ENCODE measurements at regions not wholly inside any gene's neighbourhood (a gene's known extent, or its start where the extent isn't known, plus 50 kb on each side); places are given as distances from the start of the nearest gene placed in this dataset.

DNA sequence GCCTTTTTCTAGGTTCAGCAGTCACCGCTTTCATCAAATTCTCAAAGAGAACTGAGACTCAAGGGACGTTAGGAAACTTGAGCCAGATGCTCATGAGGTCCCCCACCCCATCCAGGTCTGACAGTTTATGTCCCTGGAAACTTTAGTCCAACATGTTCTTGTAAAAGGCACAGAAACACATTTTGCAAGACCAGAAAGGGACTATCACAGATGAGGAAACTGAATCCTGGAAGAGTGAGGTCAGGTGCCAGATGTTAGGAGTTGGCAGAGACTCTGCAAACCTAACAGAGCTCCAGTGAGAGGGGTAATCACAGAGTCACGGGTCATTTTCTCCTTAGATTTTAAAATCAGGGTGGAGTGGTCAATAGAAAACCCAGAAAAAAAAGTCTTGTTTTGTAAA, 76.6 kb downstream of the RDH14 start:
- Histone ChIP-seq H3K27ac (no peak overlapping the region), H3K4me3 (no peak overlapping the region), H3K9me3 (no peaks in the 10 kb centered on the region), H3K4me1 (no peaks in the 10 kb centered on the region), H3K4me2 (no peak overlapping the region)
- FAIRE-seq (no peak), ATAC-seq (no peak), DNase-seq (ENCODE audit: low read depth in 1 of 2, low spot score in 1 of 2) (no peak)
- WGBS (ENCODE audit: missing lambda C conversion rate) = 38% methylated on average over 3 of the region's 3 CpGs
- TF ChIP-seq, protein P1, sequence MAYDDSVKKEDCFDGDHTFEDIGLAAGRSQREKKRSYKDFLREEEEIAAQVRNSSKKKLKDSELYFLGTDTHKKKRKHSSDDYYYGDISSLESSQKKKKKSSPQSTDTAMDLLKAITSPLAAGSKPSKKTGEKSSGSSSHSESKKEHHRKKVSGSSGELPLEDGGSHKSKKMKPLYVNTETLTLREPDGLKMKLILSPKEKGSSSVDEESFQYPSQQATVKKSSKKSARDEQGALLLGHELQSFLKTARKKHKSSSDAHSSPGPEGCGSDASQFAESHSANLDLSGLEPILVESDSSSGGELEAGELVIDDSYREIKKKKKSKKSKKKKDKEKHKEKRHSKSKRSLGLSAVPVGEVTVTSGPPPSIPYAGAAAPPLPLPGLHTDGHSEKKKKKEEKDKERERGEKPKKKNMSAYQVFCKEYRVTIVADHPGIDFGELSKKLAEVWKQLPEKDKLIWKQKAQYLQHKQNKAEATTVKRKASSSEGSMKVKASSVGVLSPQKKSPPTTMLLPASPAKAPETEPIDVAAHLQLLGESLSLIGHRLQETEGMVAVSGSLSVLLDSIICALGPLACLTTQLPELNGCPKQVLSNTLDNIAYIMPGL (CRISPR knock-in tag; IDR thresholded peaks at IDR 0.05; ENCODE audit: borderline replicate concordance) = no peak
- TF ChIP-seq RAD21 (conservative IDR thresholded peaks at IDR 0.05 in 1 of 2, IDR thresholded peaks at IDR 0.05 in 1 of 2) = no peak
- no peak for TF ChIP-seq NR3C1 (IDR thresholded peaks at IDR 0.05)
- TF ChIP-seq HEYL (CRISPR knock-in tag; IDR thresholded peaks at IDR 0.05) = no peak
- TF ChIP-seq ZSCAN20 (CRISPR knock-in tag; IDR thresholded peaks at IDR 0.05) = no peak
- TF ChIP-seq, protein P2, sequence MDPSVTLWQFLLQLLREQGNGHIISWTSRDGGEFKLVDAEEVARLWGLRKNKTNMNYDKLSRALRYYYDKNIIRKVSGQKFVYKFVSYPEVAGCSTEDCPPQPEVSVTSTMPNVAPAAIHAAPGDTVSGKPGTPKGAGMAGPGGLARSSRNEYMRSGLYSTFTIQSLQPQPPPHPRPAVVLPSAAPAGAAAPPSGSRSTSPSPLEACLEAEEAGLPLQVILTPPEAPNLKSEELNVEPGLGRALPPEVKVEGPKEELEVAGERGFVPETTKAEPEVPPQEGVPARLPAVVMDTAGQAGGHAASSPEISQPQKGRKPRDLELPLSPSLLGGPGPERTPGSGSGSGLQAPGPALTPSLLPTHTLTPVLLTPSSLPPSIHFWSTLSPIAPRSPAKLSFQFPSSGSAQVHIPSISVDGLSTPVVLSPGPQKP (IDR thresholded peaks at IDR 0.05; ENCODE audit: low read depth, low read length) = no peak
- no peak for TF ChIP-seq EP300 (IDR thresholded peaks at IDR 0.05)
- TF ChIP-seq NPAS2 (CRISPR knock-in tag; IDR thresholded peaks at IDR 0.05; ENCODE audit: borderline replicate concordance) = no peak
- no peak for TF ChIP-seq ZFP36 (IDR thresholded peaks at IDR 0.05; ENCODE audit: borderline replicate concordance, partially characterized antibody)
- no peak for TF ChIP-seq NFE2L2 (conservative IDR thresholded peaks at IDR 0.05; ENCODE audit: low read length)
- TF ChIP-seq, protein P3, sequence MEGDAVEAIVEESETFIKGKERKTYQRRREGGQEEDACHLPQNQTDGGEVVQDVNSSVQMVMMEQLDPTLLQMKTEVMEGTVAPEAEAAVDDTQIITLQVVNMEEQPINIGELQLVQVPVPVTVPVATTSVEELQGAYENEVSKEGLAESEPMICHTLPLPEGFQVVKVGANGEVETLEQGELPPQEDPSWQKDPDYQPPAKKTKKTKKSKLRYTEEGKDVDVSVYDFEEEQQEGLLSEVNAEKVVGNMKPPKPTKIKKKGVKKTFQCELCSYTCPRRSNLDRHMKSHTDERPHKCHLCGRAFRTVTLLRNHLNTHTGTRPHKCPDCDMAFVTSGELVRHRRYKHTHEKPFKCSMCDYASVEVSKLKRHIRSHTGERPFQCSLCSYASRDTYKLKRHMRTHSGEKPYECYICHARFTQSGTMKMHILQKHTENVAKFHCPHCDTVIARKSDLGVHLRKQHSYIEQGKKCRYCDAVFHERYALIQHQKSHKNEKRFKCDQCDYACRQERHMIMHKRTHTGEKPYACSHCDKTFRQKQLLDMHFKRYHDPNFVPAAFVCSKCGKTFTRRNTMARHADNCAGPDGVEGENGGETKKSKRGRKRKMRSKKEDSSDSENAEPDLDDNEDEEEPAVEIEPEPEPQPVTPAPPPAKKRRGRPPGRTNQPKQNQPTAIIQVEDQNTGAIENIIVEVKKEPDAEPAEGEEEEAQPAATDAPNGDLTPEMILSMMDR (IDR thresholded peaks at IDR 0.05) = no peak
- no peak for TF ChIP-seq FOSL2 (IDR thresholded peaks at IDR 0.05)
- TF ChIP-seq FOSL2 (CRISPR knock-in tag; IDR thresholded peaks at IDR 0.05) = no peak
- no peak for TF ChIP-seq EHF (CRISPR knock-in tag; IDR thresholded peaks at IDR 0.05)
- no peak for TF ChIP-seq EHMT2 (IDR thresholded peaks at IDR 0.05; ENCODE audit: low read depth)
- TF ChIP-seq, protein P4, sequence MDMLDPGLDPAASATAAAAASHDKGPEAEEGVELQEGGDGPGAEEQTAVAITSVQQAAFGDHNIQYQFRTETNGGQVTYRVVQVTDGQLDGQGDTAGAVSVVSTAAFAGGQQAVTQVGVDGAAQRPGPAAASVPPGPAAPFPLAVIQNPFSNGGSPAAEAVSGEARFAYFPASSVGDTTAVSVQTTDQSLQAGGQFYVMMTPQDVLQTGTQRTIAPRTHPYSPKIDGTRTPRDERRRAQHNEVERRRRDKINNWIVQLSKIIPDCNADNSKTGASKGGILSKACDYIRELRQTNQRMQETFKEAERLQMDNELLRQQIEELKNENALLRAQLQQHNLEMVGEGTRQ (IDR thresholded peaks at IDR 0.05) = no peak
- CTCF ChIA-PET = no interaction called here
- POLR2A ChIA-PET = no interaction called here

DNA sequence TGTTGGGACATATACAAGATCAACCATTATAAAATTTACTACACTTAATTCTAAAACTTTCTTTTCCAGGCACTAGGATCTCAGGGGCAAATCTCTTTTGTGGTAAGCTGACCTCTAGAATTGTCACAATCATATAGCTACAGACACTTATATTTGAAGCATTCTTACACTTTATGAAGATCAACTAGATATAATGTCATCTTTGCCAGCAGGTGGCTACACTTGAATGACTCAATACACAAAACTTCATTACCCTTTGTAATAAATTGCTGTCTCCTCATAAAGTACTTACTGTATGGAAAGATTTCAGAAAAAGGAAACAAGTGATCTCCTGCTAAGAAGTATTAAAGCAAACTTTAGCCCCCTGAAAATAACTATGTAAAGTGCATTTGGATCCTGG, 77.8 kb downstream of the RDH14 start:
- 0 out of 6 replicates have a peak, but pooled peaks of 1 of the 2 experiments have one; percentile 20 for ATAC-seq
- FAIRE-seq = no peak
- Histone ChIP-seq H3K4me1 (no peaks in the 10 kb centered on the region), H3K27ac (no peak overlapping the region), H3K9me3 (no peaks in the 10 kb centered on the region), H3K4me2 (no peak overlapping the region), H3K4me3 (no peak overlapping the region)
- POLR2A ChIA-PET = no interaction called here
- TF ChIP-seq NFE2L2 (conservative IDR thresholded peaks at IDR 0.05; ENCODE audit: low read length) (no peak), RNF2 (IDR thresholded peaks at IDR 0.05; ENCODE audit: borderline replicate concordance, low read depth) (no peak), POLR2A (IDR thresholded peaks at IDR 0.05; ENCODE audit: low read length) (no peak), HOXA7 (CRISPR knock-in tag; IDR thresholded peaks at IDR 0.05) (no peak)
- TF ChIP-seq, protein P5, sequence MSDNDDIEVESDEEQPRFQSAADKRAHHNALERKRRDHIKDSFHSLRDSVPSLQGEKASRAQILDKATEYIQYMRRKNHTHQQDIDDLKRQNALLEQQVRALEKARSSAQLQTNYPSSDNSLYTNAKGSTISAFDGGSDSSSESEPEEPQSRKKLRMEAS (IDR thresholded peaks at IDR 0.05) = no peak
- CTCF ChIA-PET = no interaction called here
- no peak for DNase-seq (ENCODE audit: low read depth in 1 of 2, low spot score in 1 of 2)
